Activated CD4-positive, alpha-beta T cell treated with anti-CD3 and anti-CD28 coated beads for 48 hours (primary cell): ENCODE measurements at regions not wholly inside any gene's neighbourhood (a gene's known extent, or its start where the extent isn't known, plus 50 kb on each side); places are given as distances from the start of the nearest gene placed in this dataset.
"Not testable (repeated sequence)": the region's sequence is repeated elsewhere in the genome, so short reads cannot be mapped to it uniquely, and the experiment has no call there.

Experiments
- DNase-seq: peaks from one replicate; pipeline ENCODE4 v3.0.0-alpha.2; 2020

DNA sequence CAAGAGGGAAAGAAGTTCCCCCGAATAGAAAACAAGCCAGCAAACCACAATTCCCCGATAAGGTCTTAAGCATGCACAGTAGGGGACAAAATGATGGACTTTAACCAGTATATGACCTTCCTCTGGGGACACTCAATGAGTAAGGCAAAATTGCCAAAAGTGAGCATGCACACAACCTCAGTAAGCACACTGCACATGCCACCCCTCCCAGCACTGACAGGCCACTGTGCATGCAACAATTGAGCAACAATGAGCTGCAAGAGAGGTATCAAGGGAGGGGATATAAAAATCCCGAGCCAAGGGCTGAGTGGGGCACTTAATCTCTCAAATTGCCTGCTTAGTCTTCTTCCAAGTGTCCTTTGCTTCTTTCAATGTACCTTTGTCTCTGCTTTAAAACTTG, 935.8 kb upstream of the SLC39A10 start:
- no peak for DNase-seq

- DNase-seq: no peak
These were observed 936.6 kb upstream of the SLC39A10 start for GRCh38 chr2:194720462-194720861.

GRCh38 chr2:194718881-194719280, 938.1 kb upstream of the SLC39A10 start:
- no peak for DNase-seq

DNA sequence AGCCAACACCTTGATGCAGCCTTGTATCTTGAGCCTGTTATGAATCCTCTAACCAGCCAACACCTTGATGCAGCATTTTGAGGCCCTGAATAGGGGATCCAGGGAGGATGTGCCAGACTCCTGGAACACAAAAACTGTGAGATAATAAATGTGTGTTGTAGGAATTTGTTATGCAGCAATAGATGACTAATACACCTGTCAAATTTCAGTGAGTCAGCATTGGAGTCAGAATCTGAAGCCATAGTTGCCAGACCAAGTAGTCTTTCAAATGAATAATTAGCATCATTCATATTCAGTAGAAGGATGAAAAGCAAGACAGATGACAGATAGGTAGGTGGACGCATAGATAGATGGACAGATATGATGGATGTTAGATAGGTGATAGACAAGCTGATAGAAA, 942.5 kb upstream of the SLC39A10 start:
- DNase-seq: no peak

DNA sequence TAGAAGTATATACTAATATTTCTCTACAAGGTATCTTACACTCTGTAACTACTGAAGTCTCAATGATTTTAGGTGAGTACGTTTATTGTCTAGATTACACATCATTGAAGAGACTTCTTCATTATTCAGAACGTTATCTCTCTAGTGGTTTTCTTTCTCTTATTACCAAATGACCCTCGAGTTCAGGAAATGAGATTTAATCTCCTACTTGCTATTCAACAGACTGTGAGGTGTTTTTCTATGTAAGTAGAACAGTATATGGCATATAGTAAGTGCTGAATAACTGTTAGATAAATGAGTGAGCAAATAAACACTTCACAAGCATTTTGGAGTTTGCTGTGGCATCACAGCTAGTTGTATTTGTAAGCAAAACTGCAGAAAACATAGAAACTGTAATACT, 947.2 kb upstream of the SLC39A10 start:
- DNase-seq: no peak

GRCh38 chr2:194706179-194706578, 950.8 kb upstream of the SLC39A10 start:
- no peak for DNase-seq

GRCh38 chr2:194705398-194705797, 951.6 kb upstream of the SLC39A10 start:
- no peak for DNase-seq

- DNase-seq: no peak
These were observed 956.3 kb upstream of the SLC39A10 start for GRCh38 chr2:194700726-194701125.

DNA sequence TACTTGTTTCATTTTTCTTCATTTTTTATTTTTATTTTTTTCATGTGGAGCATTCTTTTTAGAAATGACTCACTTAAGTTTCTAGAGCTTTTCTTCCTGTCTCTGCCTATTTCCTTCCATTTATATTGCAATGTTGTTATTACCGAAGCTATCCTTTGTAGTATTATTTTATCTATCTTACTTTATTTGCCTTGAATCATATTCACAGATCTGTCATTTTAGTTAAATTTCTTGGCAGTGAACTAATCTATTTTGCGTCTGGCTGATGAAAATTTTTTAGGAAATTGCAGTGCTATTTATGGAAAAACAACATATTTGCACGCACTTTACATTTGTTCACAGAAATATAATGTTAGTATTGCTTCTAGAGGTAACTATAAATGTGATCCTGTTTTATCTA, 956.9 kb upstream of the SLC39A10 start:
- no peak for DNase-seq

GRCh38 chr2:194698012-194698411, 959.0 kb upstream of the SLC39A10 start:
- no peak for DNase-seq

GRCh38 chr2:194697439-194697838, 959.6 kb upstream of the SLC39A10 start:
- DNase-seq: no peak

- DNase-seq: no peak
These were observed 960.3 kb upstream of the SLC39A10 start for GRCh38 chr2:194696690-194697089.

DNA sequence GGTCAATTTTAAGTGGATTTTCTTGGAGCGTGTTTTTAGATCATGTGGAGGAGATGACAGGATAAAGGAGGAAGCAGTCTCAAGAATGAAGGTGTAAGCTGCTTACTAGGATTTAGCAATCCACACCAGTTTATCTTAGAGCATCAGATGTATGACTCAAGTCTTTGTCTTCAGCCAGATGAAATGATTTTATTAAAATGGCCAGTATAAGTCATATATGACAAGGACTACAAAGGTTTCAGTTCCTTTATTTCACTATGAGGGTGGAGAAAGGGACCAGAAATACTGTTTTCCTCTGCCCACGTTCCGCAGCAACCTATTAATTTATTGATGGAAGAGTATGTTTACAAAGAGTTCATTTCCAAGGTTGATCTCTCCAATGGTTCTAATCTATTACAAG, 970.5 kb upstream of the SLC39A10 start:
- no peak for DNase-seq

GRCh38 chr2:194674043-194674442, 983.0 kb upstream of the SLC39A10 start:
- DNase-seq: no peak

GRCh38 chr2:194672994-194673393, 984.0 kb upstream of the SLC39A10 start:
- no peak for DNase-seq

DNA sequence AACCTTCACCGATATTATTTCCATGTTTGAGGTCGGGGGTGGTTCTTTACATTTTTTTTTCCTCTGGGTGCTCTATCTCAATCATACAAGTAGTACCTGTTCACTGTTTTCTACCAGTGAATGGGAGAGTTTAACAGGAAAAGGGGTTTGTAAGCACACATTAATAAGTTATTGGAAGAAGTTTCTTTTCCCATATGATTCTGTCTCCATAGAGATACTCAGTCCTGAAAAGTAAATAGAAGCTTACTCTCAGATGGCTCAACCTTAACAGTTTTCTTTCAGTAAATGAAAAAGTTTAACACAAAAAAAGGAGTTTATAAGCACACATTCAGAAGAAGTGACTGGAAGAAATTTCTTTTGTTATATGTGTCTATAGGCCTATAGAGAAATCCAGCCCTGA, 995.6 kb upstream of the SLC39A10 start:
- DNase-seq: no peak

- not testable (repeated sequence) for DNase-seq
These were observed 1018.0 kb upstream of the SLC39A10 start for GRCh38 chr2:194639057-194639456.

DNA sequence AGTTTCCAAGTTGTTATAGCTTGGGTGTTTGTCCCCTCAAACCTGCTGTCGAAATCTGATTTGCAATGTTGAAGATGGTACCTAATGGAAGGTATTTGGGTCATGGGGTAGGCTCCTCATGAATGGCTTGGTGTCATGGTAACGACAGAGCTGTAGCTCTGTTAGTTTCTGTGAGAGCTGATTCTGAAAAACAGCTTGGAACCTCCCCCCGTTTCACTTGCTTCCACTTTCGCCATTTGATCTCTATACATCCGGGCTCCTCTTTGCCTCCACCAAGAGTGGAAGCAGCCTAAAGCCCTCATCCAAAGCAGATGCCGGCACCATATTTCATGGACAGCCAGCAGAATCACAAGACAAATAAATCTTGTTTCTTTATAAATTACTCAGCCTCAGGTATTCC, 1035.1 kb upstream of the SLC39A10 start:
- DNase-seq: no peak

DNA sequence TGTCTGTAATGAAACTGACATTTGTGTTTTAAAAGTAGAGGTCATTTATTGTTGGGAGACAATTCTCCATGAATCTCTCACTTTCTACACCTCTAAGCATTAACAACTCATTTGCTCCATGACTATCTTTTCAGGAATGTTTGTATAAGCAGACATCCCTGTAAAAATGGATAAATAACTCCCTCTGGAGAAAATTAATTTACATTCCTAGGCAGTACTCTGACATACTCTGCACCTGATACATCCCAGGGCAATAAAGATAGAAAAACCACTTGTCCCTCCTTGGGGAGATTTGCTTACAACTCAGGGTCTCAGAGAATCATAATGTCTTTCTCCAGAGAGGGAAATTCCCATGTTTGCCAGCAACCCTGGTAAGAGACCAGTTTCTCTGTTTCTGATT, 1037.7 kb upstream of the SLC39A10 start:
- DNase-seq: no peak

GRCh38 chr2:194618432-194618831, 1038.6 kb upstream of the SLC39A10 start:
- no peak for DNase-seq

GRCh38 chr2:194616334-194616733, 1040.7 kb upstream of the SLC39A10 start:
- DNase-seq: no peak

- no peak for DNase-seq
These were observed 1046.7 kb upstream of the SLC39A10 start for GRCh38 chr2:194610297-194610696.

DNA sequence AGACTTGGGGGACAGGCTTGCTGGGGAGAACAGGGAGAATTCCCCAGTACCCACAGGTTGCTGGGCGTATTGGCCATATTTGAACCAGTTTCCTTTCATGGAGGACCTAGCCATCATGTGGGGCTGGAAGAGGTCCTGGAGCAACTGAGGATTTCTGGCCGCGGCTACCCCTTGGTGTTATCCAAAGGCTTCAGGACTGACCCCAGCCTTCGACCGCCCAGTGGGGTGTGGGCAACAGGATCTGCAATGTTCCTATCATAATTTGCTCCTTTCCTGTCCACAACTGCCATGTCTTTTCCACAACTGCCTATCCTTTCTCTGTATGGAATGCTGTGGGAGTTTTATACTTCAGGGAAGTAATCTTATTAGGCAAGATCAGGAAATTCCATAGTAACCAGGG, 1053.6 kb upstream of the SLC39A10 start:
- no peak for DNase-seq

- DNase-seq: no peak
These were observed 1054.3 kb upstream of the SLC39A10 start for GRCh38 chr2:194602750-194603149.

GRCh38 chr2:194591192-194591591, 1065.8 kb upstream of the SLC39A10 start:
- DNase-seq: no peak

DNA sequence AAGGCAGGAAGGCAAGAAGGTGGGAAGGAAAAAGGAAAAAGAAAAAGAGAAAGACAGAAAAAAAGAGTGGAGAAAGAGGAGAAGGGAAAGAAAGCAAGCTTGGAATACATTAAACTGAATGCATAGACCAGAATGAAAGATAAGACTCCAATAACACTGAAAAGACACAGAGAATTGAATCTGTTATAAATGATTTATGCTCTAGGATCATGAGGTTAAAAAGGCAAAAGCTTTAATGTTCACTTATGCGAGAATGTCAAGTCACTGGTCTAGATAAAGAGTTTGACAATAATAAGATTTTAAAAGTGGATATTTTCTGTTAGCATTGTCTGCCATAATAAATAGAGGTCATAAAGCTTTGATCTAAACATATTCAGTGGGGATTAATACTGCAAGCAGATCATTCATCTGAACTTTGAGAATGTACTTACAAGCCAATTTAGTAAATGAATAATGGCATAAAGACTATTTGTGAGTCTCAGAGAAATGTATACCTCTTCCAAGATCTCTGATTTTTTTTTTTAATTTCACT, 1069.2 kb upstream of the SLC39A10 start:
- no peak for DNase-seq
